ENCODE measurements at regions not wholly inside any gene's neighbourhood (a gene's known extent, or its start where the extent isn't known, plus 50 kb on each side); places are given as distances from the start of the nearest gene placed in this dataset.
"Not testable (repeated sequence)": the region's sequence is repeated elsewhere in the genome, so short reads cannot be mapped to it uniquely, and the experiment has no call there.

DNA sequence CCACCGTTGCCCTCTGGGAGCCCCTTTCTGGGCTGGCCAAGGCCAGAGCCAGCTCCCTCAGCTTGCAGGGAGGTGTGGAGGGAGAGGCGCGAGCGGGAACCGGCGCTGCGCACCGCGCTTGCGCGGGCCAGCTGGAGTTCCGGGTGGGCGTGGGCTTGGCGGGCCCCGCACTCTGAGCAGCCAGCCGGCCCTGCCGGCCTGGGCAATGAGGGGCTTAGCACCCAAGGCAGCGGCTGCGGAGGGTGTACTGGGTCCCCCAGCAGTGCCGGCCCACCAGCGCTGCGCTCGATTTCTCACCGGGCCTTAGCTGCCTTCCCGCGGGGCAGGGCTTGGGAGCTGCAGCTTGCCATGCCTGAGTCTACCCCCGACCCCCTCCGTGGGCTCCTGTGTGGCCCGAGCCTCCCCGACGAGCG is 177.7 kb upstream of the FIGN start:
- TF ChIP-seq, protein P1, sequence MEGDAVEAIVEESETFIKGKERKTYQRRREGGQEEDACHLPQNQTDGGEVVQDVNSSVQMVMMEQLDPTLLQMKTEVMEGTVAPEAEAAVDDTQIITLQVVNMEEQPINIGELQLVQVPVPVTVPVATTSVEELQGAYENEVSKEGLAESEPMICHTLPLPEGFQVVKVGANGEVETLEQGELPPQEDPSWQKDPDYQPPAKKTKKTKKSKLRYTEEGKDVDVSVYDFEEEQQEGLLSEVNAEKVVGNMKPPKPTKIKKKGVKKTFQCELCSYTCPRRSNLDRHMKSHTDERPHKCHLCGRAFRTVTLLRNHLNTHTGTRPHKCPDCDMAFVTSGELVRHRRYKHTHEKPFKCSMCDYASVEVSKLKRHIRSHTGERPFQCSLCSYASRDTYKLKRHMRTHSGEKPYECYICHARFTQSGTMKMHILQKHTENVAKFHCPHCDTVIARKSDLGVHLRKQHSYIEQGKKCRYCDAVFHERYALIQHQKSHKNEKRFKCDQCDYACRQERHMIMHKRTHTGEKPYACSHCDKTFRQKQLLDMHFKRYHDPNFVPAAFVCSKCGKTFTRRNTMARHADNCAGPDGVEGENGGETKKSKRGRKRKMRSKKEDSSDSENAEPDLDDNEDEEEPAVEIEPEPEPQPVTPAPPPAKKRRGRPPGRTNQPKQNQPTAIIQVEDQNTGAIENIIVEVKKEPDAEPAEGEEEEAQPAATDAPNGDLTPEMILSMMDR (IDR thresholded peaks at IDR 0.05) = not testable (repeated sequence)
- not testable (repeated sequence) for TF ChIP-seq ZFX (IDR thresholded peaks at IDR 0.05; ENCODE audit: borderline replicate concordance)
